ENCODE measurements at regions not wholly inside any gene's neighbourhood (a gene's known extent, or its start where the extent isn't known, plus 50 kb on each side); places are given as distances from the start of the nearest gene placed in this dataset.

GRCh38 chr18:73952296-73952946 is 195.2 kb downstream of the FBXO15 start:
- CTCF ChIA-PET: no interaction called here
- no peak for ATAC-seq (ENCODE audit: low read depth)
- Mint-ChIP-seq H3K36me3 (ENCODE audit: low read depth) (no peaks in the 10 kb centered on the region), H3K4me3 (no peak overlapping the region), H3K9me3 (no peaks in the 10 kb centered on the region), H3K27me3 (no peaks in the 10 kb centered on the region), H3K4me1 (peaks cover 23% of the 10 kb centered on the region), H3K27ac (no peak overlapping the region)
- no peak for TF ChIP-seq CTCF (IDR thresholded peaks at IDR 0.05)
- POLR2A ChIA-PET: no interaction called here
- DNase-seq: no peak
- intact Hi-C loops (cut with micrococcal nuclease): no loop called here

GRCh38 chr18:73950116-73950700 is 197.4 kb downstream of the FBXO15 start:
- H3K36me3 Mint-ChIP-seq (ENCODE audit: low read depth): no peaks in the 10 kb centered on the region
- DNase-seq (no peak), ATAC-seq (ENCODE audit: low read depth) (no peak)
- H3K4me3 Mint-ChIP-seq: no peak overlapping the region
- intact Hi-C loops (cut with micrococcal nuclease): no loop called here
- H3K27me3 Mint-ChIP-seq: no peaks in the 10 kb centered on the region
- H3K4me1 Mint-ChIP-seq: peaks cover 24% of the 10 kb centered on the region
- POLR2A ChIA-PET: no interaction called here
- H3K9me3 Mint-ChIP-seq: no peaks in the 10 kb centered on the region
- no peak for TF ChIP-seq CTCF (IDR thresholded peaks at IDR 0.05)
- H3K27ac Mint-ChIP-seq: no peak overlapping the region
- CTCF ChIA-PET: no interaction called here

GRCh38 chr18:73948497-73948896 is 199.1 kb downstream of the FBXO15 start:
- no peak for ATAC-seq (ENCODE audit: low read depth)
- ChIA-PET POLR2A (no interaction called here), CTCF (no interaction called here)
- Mint-ChIP-seq H3K4me3 (no peak overlapping the region), H3K36me3 (ENCODE audit: low read depth) (no peaks in the 10 kb centered on the region), H3K9me3 (no peaks in the 10 kb centered on the region), H3K4me1 (peaks cover 8% of the 10 kb centered on the region), H3K27me3 (no peaks in the 10 kb centered on the region), H3K27ac (no peak overlapping the region)
- TF ChIP-seq CTCF (IDR thresholded peaks at IDR 0.05): no peak
- no peak for DNase-seq
- intact Hi-C loops (cut with micrococcal nuclease): no loop called here

- Mint-ChIP-seq H3K9me3 (no peaks in the 10 kb centered on the region), H3K36me3 (ENCODE audit: low read depth) (no peaks in the 10 kb centered on the region), H3K4me3 (no peak overlapping the region), H3K4me1 (peaks cover 8% of the 10 kb centered on the region), H3K27me3 (no peaks in the 10 kb centered on the region), H3K27ac (no peak overlapping the region)
- POLR2A ChIA-PET: no interaction called here
- CTCF ChIA-PET: no interaction called here
- no peak for ATAC-seq (ENCODE audit: low read depth)
- intact Hi-C loops (cut with micrococcal nuclease): no loop called here
- TF ChIP-seq CTCF (IDR thresholded peaks at IDR 0.05): no peak
- no peak for DNase-seq
These were observed 199.6 kb downstream of the FBXO15 start for GRCh38 chr18:73948084-73948483.

GRCh38 chr18:73947180-73947921 is 200.3 kb downstream of the FBXO15 start:
- TF ChIP-seq CTCF (IDR thresholded peaks at IDR 0.05): no peak
- intact Hi-C loops (cut with micrococcal nuclease): no loop called here
- H3K27me3 Mint-ChIP-seq: no peaks in the 10 kb centered on the region
- ChIA-PET POLR2A (no interaction called here), CTCF (no interaction called here)
- no peaks in the 10 kb centered on the region for H3K36me3 Mint-ChIP-seq (ENCODE audit: low read depth)
- no peak overlapping the region for H3K4me3 Mint-ChIP-seq
- DNase-seq (no peak), ATAC-seq (ENCODE audit: low read depth) (no peak)
- H3K4me1 Mint-ChIP-seq: peaks cover 8% of the 10 kb centered on the region
- H3K9me3 Mint-ChIP-seq: no peaks in the 10 kb centered on the region
- H3K27ac Mint-ChIP-seq: no peak overlapping the region
